ENCODE measurements at regions not wholly inside any gene's neighbourhood (a gene's known extent, or its start where the extent isn't known, plus 50 kb on each side); places are given as distances from the start of the nearest gene placed in this dataset.

GRCh38 chr6:74857157-74857556, 348.7 kb downstream of the COL12A1 start:
- Histone ChIP-seq H3K9me2 (ENCODE audit: insufficient read depth) (no peaks in the 10 kb centered on the region), H4K20me1 (replicated peaks; ENCODE audit: insufficient read depth) (no peaks in the 10 kb centered on the region), H2AFZ (no peak overlapping the region; the same call in 1 of the 2 replicates), H3K27me3 (ENCODE audit: insufficient read depth) (no peaks in the 10 kb centered on the region), H3K4me1 (ENCODE audit: insufficient read depth) (no peaks in the 10 kb centered on the region), H3K36me3 (ENCODE audit: insufficient read depth) (no peaks in the 10 kb centered on the region), H3F3A (replicated peaks; ENCODE audit: low read depth) (no peaks in the 10 kb centered on the region), H3K27ac (ENCODE audit: low read depth) (no peak overlapping the region), H3K4me2 (no peak overlapping the region), H3K4me3 (no peak overlapping the region), H3K79me2 (replicated peaks; ENCODE audit: insufficient read depth) (no peaks in the 10 kb centered on the region)
- H3K4me3 Mint-ChIP-seq, result no peak overlapping the region
- no peaks in the 10 kb centered on the region for H3K4me1 Mint-ChIP-seq
- H3K36me3 Mint-ChIP-seq (ENCODE audit: low read depth), result no peaks in the 10 kb centered on the region
- no peaks in the 10 kb centered on the region for H3K9me3 Mint-ChIP-seq
- ATAC-seq (no peak), DNase-seq (ENCODE audit: low spot score) (no peak)
- no peak overlapping the region for H3K27ac Mint-ChIP-seq
- no peaks in the 10 kb centered on the region for H3K27me3 Mint-ChIP-seq (ENCODE audit: insufficient read depth, low read depth, poor library complexity)
- TF ChIP-seq POLR2AphosphoS5 (IDR thresholded peaks at IDR 0.05; ENCODE audit: low read depth) (no peak), STAT1 (IDR thresholded peaks at IDR 0.05; ENCODE audit: unreplicated experiment) (no peak), ETS1 (IDR thresholded peaks at IDR 0.05) (no peak), CREB1 (CRISPR knock-in tag; IDR thresholded peaks at IDR 0.05; ENCODE audit: low read depth) (no peak), EZH2phosphoT487 (IDR thresholded peaks at IDR 0.05; ENCODE audit: unreplicated experiment) (no peak), EZH2 (IDR thresholded peaks at IDR 0.05; ENCODE audit: low read depth, unreplicated experiment) (no peak), ZNF114 (CRISPR knock-in tag; IDR thresholded peaks at IDR 0.05) (no peak), ZNF462 (CRISPR knock-in tag; IDR thresholded peaks at IDR 0.05) (no peak), JUNB (IDR thresholded peaks at IDR 0.05; ENCODE audit: unreplicated experiment) (no peak)

Measured in GM23338 (cell line).